ENCODE measurements at regions not wholly inside any gene's neighbourhood (a gene's known extent, or its start where the extent isn't known, plus 50 kb on each side); places are given as distances from the start of the nearest gene placed in this dataset.

DNA sequence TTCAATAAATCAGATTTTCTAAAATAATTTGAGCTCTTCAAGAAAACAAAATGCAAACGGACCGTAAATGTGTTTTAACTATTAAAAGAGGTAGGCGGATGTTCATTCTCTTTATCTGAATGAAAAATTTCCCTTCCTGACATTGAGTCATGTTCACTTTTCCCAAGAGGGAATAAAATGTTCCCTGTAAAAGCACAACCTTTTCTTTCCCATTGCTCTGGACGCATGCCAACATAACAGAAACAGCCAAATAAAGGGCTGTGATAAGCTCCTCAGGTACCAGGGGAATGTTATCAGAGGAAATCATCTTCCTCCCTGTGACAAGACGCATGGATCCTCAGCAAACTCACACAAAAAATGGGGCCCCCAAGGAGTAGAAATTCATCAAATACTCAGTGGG, 251.8 kb downstream of the MTERF1 start:
- no peak for TF ChIP-seq TCF7L2 (IDR thresholded peaks at IDR 0.05; ENCODE audit: borderline replicate concordance, low read depth, low read length)
- TF ChIP-seq, protein P1, sequence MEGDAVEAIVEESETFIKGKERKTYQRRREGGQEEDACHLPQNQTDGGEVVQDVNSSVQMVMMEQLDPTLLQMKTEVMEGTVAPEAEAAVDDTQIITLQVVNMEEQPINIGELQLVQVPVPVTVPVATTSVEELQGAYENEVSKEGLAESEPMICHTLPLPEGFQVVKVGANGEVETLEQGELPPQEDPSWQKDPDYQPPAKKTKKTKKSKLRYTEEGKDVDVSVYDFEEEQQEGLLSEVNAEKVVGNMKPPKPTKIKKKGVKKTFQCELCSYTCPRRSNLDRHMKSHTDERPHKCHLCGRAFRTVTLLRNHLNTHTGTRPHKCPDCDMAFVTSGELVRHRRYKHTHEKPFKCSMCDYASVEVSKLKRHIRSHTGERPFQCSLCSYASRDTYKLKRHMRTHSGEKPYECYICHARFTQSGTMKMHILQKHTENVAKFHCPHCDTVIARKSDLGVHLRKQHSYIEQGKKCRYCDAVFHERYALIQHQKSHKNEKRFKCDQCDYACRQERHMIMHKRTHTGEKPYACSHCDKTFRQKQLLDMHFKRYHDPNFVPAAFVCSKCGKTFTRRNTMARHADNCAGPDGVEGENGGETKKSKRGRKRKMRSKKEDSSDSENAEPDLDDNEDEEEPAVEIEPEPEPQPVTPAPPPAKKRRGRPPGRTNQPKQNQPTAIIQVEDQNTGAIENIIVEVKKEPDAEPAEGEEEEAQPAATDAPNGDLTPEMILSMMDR (tag by site-specific recombination; IDR thresholded peaks at IDR 0.05) = no peak
- no peak for TF ChIP-seq ZNF707 (tag by site-specific recombination; IDR thresholded peaks at IDR 0.05)
- no peak for TF ChIP-seq ZNF223 (tag by site-specific recombination; IDR thresholded peaks at IDR 0.05)
- TF ChIP-seq KLF9 (tag by site-specific recombination; IDR thresholded peaks at IDR 0.05; ENCODE audit: low read depth) = no peak
- TF ChIP-seq, protein P2, sequence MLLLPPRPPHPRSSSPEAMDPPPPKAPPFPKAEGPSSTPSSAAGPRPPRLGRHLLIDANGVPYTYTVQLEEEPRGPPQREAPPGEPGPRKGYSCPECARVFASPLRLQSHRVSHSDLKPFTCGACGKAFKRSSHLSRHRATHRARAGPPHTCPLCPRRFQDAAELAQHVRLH (tag by site-specific recombination; IDR thresholded peaks at IDR 0.05) = no peak
- no peak for TF ChIP-seq ZNF530 (tag by site-specific recombination; IDR thresholded peaks at IDR 0.05; ENCODE audit: low read depth)
- TF ChIP-seq, protein P3, sequence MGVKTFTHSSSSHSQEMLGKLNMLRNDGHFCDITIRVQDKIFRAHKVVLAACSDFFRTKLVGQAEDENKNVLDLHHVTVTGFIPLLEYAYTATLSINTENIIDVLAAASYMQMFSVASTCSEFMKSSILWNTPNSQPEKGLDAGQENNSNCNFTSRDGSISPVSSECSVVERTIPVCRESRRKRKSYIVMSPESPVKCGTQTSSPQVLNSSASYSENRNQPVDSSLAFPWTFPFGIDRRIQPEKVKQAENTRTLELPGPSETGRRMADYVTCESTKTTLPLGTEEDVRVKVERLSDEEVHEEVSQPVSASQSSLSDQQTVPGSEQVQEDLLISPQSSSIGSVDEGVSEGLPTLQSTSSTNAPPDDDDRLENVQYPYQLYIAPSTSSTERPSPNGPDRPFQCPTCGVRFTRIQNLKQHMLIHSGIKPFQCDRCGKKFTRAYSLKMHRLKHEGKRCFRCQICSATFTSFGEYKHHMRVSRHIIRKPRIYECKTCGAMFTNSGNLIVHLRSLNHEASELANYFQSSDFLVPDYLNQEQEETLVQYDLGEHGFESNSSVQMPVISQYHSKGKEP (tag by site-specific recombination; IDR thresholded peaks at IDR 0.05) = no peak
- no peak for TF ChIP-seq BCL11B (tag by site-specific recombination; IDR thresholded peaks at IDR 0.05; ENCODE audit: low read depth)
- TF ChIP-seq, protein P4, sequence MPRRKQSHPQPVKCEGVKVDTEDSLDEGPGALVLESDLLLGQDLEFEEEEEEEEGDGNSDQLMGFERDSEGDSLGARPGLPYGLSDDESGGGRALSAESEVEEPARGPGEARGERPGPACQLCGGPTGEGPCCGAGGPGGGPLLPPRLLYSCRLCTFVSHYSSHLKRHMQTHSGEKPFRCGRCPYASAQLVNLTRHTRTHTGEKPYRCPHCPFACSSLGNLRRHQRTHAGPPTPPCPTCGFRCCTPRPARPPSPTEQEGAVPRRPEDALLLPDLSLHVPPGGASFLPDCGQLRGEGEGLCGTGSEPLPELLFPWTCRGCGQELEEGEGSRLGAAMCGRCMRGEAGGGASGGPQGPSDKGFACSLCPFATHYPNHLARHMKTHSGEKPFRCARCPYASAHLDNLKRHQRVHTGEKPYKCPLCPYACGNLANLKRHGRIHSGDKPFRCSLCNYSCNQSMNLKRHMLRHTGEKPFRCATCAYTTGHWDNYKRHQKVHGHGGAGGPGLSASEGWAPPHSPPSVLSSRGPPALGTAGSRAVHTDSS (tag by site-specific recombination; IDR thresholded peaks at IDR 0.05) = no peak
